ENCODE measurements at regions not wholly inside any gene's neighbourhood (a gene's known extent, or its start where the extent isn't known, plus 50 kb on each side); places are given as distances from the start of the nearest gene placed in this dataset.

GRCh38 chr4:12206091-12206490 lies 777.4 kb upstream of the HS3ST1 start:
- no peaks in the 10 kb centered on the region for H3K4me1 ChIP-seq
- no peaks in the 10 kb centered on the region for H3K27me3 ChIP-seq (ENCODE audit: low read depth)
- no peaks in the 10 kb centered on the region for H3K36me3 ChIP-seq
- TF ChIP-seq, protein P1, sequence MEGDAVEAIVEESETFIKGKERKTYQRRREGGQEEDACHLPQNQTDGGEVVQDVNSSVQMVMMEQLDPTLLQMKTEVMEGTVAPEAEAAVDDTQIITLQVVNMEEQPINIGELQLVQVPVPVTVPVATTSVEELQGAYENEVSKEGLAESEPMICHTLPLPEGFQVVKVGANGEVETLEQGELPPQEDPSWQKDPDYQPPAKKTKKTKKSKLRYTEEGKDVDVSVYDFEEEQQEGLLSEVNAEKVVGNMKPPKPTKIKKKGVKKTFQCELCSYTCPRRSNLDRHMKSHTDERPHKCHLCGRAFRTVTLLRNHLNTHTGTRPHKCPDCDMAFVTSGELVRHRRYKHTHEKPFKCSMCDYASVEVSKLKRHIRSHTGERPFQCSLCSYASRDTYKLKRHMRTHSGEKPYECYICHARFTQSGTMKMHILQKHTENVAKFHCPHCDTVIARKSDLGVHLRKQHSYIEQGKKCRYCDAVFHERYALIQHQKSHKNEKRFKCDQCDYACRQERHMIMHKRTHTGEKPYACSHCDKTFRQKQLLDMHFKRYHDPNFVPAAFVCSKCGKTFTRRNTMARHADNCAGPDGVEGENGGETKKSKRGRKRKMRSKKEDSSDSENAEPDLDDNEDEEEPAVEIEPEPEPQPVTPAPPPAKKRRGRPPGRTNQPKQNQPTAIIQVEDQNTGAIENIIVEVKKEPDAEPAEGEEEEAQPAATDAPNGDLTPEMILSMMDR (IDR thresholded peaks at IDR 0.05): no peak
- DNase-seq: no peak
- H3K27ac ChIP-seq: no peak overlapping the region
- no peak overlapping the region for H3K4me3 ChIP-seq
- intact Hi-C loops (cut with DNase I): no loop called here
- ATAC-seq: no peak
- H3K9me3 ChIP-seq: no peaks in the 10 kb centered on the region

DNA sequence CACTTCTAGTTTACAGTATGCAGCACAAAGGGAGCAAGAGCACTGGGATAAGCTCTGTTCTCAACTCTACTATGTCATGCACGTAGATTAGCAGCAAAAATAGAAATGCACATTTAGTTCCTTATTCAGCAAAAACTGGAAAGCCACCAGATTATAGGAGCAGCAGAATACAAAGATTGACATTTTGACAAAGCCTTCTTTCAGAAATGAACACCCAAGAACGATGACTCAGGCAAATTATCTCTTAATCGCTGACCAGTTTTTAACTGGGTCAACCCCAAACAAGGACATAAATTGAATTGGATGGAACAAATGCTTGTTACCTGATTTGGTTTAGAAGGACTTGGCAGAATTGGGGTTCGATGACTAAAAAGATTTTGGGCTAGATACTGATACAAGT lies 775.3 kb upstream of the HS3ST1 start:
- no peaks in the 10 kb centered on the region for H3K4me1 ChIP-seq
- H3K27ac ChIP-seq: no peak overlapping the region
- intact Hi-C loops (cut with DNase I): no loop called here
- ATAC-seq (no peak), DNase-seq (no peak)
- TF ChIP-seq, protein P1 (IDR thresholded peaks at IDR 0.05): no peak
- no peaks in the 10 kb centered on the region for H3K36me3 ChIP-seq
- no peaks in the 10 kb centered on the region for H3K9me3 ChIP-seq
- H3K27me3 ChIP-seq (ENCODE audit: low read depth): no peaks in the 10 kb centered on the region
- no peak overlapping the region for H3K4me3 ChIP-seq

- no peak overlapping the region for H3K27ac ChIP-seq
- no peaks in the 10 kb centered on the region for H3K4me1 ChIP-seq
- H3K9me3 ChIP-seq: no peaks in the 10 kb centered on the region
- no peak for ATAC-seq
- H3K4me3 ChIP-seq: no peak overlapping the region
- no peaks in the 10 kb centered on the region for H3K36me3 ChIP-seq
- no peak for DNase-seq
- intact Hi-C loops (cut with DNase I): no loop called here
- no peaks in the 10 kb centered on the region for H3K27me3 ChIP-seq (ENCODE audit: low read depth)
- TF ChIP-seq, protein P1 (IDR thresholded peaks at IDR 0.05): no peak
Observed at GRCh38 chr4:12200226-12200625, 771.5 kb upstream of the HS3ST1 start.

GRCh38 chr4:12186526-12186925 lies 757.8 kb upstream of the HS3ST1 start:
- TF ChIP-seq, protein P1 (IDR thresholded peaks at IDR 0.05): no peak
- no peaks in the 10 kb centered on the region for H3K4me1 ChIP-seq
- ATAC-seq (no peak), DNase-seq (no peak)
- H3K27me3 ChIP-seq (ENCODE audit: low read depth): no peaks in the 10 kb centered on the region
- no peak overlapping the region for H3K4me3 ChIP-seq
- intact Hi-C loops (cut with DNase I): no loop called here
- H3K36me3 ChIP-seq: no peaks in the 10 kb centered on the region
- no peak overlapping the region for H3K27ac ChIP-seq
- no peaks in the 10 kb centered on the region for H3K9me3 ChIP-seq

- H3K4me1 ChIP-seq: no peaks in the 10 kb centered on the region
- DNase-seq (no peak), ATAC-seq (no peak)
- no peaks in the 10 kb centered on the region for H3K27me3 ChIP-seq (ENCODE audit: low read depth)
- no peak overlapping the region for H3K4me3 ChIP-seq
- TF ChIP-seq, protein P1 (IDR thresholded peaks at IDR 0.05): no peak
- no peaks in the 10 kb centered on the region for H3K36me3 ChIP-seq
- no peak overlapping the region for H3K27ac ChIP-seq
- no peaks in the 10 kb centered on the region for H3K9me3 ChIP-seq
- intact Hi-C loops (cut with DNase I): no loop called here
Observed at GRCh38 chr4:12178614-12179610, 750.2 kb upstream of the HS3ST1 start.

Data from lower lobe of right lung (tissue), 2 donors.